HG03097 (cell line): ENCODE measurements at regions not wholly inside any gene's neighbourhood (a gene's known extent, or its start where the extent isn't known, plus 50 kb on each side); places are given as distances from the start of the nearest gene placed in this dataset.
"Not testable (repeated sequence)": the region's sequence is repeated elsewhere in the genome, so short reads cannot be mapped to it uniquely, and the experiment has no call there.

Source experiments
- ATAC-seq: cut with Tn5 transposase; IDR thresholded peaks from one replicate; pipeline ENCODE4 v1.9.1; 2021; ENCODE audit not compliant: unreplicated experiment, low FRiP score

DNA sequence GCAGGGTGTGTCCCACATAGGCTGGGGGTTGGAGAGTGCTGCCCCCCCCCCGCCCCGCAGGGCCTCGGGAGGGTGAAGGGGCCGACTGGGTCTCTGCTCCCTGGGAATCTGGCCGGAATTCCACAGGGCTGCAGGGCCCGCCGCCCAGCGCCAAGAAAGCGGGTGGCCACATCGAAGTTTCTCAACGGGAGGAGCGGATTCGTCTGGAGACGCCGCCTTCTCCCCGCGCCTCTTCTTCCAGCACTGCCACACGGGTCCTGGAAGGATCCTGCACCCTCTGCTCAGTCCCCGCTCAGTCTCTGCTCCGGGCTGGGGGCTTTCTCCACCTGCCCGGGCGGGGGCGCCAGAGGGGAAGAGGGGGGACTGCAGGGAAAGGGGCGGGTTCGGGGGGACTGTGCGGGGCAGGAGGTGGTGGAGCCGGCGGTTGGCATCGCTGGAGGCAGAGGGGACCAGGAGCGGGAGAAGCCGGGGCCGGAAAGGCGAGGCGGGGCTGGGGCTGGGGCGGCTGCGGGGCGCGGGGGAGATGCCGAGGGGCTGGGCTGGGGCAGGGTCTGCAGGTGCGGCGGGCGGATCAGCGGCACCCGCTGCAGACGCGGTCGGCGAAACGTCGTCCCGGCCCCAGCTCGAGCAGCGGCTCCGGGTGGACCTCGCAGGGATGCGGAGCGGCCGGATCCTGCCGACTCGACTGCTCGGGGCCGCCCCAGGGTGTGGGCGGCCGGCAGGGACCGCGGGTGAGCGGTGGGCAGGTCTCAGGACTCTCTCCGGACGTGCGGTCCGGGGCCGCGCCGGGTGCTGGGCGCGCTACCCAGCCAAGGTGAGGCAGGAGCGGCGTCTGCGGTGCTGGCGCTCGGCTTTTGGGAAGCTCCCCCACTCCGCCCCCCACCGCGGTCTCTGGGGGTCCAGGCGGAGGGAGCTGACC is 811.4 kb upstream of the TMEM132C start:
- no peak for ATAC-seq

DNA sequence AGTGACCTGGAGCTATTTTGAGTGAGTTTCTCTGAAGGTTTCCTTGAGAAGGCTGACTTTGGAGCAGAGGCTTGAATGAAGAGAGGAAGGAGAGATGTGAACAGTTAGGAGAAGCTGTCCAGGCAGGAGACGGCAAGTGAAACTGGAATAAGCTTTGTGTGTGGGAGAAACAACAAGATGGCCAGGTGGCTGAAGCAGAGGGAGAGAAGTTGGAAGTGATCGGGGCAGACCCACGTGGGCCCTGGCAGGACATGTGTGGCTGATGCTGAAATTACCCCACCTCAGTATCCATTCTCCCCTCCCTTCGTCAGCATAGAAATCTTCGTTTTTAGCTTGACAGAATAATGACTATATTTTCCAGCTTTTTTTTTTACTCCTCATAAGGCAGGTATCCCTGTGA is 809.2 kb upstream of the TMEM132C start:
- no peak for ATAC-seq

DNA sequence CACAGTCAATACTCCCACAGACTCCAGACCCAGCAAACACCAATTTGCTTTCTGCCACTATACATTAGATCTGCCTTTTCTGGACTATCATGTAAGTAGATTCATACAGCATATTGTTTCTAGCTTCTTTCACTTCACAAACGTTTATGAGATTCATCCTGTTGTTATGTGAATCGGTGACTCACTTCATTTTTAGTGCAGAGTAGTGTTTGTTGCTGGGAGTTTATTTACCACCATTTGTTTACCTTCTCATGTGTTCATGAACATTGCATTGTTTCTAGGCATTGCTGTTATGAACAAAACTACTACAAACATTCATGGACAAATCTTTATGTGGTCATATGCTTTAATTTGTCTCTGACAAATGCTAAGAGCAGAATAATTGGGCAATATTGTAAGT is 807.8 kb upstream of the TMEM132C start:
- no peak for ATAC-seq

DNA sequence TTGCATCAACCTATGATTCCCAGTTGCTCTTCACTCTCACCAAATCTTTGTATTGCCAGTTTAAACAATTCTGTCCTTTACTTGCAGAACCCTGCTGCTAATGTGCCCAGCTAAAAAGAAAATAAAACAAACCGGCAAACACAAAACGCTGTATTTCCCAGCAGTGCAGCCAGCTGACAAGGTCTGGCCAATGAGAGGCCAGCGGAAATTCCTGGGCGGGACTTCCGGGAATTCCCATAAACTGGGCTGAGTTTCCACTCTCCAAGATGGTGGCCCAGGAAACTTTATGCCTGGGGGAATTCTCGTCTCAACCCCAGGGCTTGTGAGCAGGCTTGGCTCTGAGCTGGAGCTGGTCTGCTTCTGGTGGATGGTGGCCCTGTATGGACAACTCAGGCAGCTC is 807.3 kb upstream of the TMEM132C start:
- no peak for ATAC-seq

DNA sequence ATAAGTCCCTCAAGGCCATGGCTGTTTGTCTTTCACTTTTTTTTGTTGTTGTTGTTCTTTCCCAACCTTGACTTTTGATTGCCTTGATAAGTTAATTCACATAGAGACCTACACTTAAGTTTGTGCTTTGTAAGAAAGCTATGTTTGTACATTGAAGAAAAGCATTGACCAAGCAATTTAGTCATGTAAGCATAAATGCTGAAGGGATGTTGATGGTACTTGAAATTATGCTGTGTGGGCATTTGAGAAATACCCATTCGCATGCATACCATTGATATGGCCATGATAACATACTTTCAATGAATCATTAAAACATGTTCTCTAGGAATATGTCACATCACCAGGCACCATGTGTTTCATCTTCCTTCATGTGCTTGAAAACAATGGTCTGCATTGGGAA is 803.7 kb upstream of the TMEM132C start:
- no peak for ATAC-seq

DNA sequence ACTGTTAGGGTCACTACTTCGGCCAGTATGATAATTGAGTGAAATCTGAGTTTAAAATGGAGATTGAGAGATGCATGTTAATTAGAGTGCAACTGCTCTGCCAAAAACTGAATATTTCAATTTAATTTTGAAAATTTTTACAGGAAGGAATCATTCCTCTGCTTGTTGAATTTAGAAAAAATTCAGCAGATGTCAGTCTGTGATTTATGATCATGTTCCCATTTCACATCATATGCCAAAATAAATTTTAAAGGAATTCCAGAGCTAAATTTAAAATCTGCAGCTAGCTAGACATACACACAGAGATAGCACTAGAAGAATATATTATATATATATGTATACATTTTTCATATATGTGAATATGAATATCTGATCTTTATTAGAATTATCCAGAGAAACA is 797.6 kb upstream of the TMEM132C start:
- no peak for ATAC-seq

DNA sequence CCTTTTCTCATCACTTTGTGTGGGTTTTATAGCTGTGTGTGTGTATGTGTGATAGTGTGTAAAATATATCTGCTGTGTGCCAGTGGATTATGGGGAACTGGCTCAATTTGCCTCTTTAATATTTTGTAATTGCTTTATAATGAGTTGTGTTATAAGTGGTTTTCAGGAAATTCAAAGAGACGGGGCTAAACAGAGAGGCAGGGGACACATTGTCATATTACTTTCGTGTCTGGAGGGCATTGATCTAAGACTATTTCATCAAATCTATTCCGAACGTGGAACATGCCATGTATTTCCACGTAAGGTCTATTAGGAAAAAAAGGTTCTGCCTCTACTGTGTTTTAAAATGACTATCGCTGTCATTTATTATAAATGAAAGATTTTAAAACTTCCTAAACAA is 793.2 kb upstream of the TMEM132C start:
- ATAC-seq, result no peak

DNA sequence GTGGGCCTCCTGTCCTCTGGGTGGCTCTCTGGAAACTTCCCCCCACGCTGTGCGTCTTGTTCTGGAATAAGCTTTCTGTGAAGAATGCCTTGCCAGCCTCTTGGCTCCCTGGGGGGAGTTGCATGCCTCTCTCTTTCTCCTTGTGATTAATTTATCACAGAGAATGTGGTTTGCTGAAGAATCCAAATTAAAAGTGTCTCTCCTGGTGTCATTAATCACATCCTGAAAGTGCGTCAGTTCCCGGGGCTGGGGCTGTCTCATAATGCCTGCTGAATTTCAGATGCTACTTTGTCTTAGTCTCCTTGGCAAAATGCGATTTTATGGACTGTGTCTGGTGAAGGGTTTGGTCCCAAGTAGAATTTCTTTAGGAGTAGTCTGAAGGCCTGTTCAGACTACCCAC is 787.7 kb upstream of the TMEM132C start:
- no peak for ATAC-seq

DNA sequence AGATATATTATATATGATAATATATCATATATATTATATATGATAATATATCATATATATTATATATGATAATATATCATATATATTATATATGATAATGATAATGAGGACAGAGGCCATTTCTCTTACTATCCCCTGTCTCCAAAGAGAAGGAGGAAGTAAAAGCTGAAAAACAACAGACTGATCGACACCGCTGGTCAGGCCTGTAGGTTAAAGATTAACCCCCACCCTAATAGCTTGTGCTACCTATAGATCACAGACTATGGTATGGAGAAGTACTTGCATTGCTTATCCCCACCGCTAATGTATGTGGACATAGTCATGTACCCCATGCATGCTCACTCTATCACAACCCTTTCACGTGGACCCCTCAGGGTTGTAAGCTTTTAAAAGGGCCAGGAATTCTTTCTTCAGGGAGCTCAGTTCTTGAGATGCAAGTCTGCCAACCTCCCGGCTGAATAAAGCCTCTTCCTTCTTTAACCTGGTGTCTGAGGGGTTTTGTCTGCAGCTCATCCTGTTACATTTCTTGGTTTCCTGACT is 786.1 kb upstream of the TMEM132C start:
- no peak for ATAC-seq

DNA sequence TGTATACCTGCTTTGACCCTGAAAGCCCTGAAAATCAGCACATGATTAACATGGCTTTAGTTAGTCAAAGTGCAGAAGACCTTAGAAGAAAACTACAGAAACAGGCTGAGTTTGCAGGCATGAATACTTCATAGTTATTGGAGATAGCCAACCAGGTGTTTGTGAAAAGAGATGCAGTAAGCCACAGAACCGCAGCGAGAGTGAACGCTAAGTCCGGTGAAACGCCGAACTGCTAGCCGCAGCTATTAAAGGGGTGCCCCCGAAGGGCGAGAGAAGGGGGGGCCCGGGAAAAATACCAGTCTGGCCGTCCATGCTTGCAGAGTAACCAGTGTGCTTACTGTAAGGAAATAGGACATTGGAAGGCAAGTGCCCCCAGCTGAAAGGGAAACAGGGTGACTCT is 784.0 kb upstream of the TMEM132C start:
- no peak for ATAC-seq

DNA sequence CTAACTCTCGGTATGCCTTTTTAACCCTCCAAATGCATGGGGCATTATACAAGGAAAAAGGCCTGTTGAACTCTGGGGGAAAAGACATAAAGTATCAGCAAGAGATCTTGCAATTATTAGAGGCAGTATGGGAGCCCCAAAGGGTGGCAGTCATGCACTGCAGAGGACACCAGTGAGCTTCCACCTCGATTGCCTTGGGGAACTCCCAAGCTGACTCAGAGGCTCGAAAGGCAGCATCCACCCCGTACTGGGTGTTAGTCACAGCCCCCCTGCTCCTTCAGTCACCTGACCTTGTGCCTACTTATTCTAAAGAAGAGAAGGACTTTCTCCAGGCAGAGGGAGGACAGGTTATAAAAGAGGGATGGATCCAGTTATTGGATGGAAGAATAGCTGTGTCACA is 781.4 kb upstream of the TMEM132C start:
- no peak for ATAC-seq

DNA sequence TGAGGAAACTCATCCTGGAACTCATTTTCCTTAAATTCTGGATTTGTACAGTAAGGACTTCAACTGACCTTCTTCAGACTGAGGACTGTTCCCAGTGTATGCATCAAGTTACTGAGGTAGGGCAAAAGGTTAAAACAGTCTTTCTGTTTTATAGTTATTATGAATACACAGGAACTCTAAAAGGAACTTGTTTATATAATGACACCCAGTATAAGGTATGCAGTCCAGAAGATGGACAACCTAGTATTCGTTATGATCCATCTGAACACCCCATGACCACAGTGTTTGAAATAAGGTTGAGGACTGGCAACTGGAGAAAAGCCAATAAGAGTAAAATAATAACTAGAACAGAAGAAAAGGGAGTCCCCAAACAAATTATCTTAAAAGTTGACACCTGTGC is 779.9 kb upstream of the TMEM132C start:
- no peak for ATAC-seq

DNA sequence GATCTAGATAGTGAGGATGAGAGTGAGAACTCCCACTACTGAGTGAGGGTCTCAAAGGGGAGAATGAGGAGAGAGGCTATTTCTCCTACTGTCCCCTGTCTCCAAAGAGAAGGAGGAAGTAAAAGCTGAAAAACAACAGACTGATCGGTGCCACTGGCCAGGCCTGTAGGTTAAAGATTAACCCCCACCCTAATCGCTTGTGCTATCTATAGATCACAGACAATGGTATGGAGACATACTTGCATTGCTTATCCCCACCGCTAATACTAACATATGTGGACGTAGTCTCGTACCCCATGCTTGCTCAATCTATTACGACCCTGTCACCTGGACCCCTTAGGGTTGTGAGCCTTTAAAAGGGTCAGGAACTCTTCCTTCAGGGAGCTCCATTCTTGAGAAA is 777.9 kb upstream of the TMEM132C start:
- no peak for ATAC-seq

DNA sequence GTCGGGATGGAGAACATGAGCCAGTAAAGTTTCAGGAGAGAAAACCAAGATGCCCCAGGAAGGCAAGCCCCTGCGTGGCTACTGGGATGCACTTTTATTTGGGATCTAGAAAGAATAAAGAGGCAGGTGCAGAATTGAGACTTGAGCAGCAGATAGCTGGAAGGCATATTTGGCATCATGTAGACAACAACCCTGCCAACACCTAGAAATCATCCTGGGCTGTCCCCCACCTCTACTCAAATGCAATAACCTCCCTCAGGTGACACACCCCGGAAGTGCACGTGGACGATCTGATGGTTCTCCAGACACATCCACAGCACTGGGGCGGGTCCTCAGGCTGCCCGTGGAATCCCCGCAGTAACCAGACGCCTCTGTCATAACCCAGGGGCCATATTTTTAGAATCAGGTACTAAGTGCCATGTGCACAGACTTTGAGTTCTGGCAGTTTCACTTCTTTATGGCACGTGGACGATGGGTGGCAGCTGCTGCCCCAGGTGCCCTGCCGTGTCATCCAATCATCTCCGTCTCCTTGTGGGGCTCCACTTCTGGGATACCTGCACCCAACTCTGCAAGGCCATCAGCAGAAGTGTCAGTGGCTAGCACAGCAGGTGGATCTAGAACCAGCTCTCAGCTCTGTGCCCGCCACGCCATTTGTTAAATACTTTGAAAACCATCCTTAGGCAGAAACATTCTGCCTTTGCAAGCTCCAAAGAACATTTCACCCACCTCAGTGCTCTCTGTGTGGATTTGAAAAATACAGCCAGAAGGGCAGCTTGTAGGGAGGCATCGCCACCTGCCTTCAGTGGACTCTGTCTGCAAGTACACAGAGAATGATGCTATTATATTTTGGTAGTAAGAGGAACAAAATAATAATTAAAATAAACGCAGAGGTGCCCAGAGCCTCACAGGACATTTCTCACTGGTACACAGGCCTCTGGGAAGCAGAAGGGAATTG is 771.7 kb upstream of the TMEM132C start:
- ATAC-seq, result no peak

DNA sequence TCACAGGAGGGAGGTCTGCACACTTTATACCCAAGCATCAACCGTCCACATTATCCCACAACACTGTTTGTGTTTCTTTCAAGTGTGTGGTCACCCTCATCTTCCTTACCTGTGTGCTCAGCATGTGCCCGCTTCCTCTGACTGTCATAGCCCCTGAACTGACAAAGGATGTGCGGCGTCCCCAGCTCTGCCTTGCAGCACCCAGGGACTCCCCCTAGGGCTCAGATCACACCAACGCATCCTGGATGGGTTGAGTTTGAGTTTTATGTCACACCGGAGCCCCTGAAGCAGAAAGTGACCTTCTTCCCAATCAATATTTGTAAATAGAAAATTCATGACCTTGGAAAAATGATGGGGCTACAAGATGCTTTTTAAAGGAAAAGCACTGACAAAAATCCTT is 770.7 kb upstream of the TMEM132C start:
- ATAC-seq, result no peak

DNA sequence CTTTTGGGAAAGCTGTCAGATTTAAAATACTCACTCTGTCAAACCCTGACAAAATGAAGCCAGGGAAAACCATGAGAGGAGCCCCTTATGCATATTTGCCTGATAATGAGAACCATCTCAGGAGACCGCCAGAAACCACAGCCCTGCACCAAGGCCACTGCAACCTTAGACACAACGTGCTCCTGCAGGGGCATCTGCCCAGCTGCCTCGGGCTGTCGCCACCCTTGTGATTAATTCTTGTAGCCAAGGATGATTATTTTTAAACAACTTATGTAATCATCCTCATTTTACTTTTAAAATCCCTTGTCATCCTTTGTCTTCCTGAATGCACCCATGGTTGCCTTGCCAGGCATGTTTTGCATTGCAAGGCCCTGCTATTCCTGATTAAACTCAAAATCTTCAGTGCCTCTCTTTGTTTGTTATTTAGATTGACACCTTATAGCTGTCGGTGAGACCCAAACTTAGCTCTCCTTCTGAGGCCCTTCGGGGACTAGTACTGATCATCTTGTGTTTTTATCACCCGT is 766.4 kb upstream of the TMEM132C start:
- ATAC-seq, result no peak

DNA sequence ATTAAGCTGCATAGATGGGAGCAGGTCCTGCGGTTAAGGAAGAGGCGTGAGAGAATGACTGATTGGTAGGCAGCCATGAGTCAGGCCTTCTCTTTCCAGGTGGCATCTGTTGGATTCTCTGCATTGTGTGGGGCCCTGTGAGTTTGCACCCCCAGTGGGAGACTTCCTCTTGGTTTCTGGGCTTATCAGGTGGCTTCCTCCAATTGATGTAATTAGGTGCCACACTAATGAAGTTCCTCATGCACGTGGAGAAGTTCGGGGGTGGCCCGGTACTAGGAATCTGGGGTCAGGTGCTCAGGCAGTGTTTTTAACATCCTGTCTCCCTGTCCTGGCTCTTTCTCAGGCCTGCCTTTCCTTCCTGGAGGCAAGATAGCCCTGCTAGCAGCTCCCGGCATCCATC is 765.1 kb upstream of the TMEM132C start:
- ATAC-seq, result no peak

DNA sequence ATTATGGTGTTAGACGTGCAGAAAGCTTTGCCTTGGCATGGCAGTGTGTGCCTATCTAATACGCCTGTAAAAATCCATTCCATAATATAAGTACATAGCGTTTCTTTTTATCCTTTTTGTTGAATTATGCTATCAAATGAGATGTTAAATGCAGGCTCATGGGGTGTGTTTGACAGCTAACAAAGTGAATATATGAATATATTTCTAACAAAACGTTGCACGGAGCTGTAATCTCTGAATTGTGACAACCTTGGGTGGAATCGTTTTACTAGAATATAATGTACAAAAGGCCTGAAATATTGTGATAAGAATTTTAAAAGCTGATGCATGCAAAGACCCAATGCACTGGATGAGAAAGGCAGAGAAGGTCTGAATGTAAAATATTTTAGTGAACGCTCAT is 763.7 kb upstream of the TMEM132C start:
- no peak for ATAC-seq

DNA sequence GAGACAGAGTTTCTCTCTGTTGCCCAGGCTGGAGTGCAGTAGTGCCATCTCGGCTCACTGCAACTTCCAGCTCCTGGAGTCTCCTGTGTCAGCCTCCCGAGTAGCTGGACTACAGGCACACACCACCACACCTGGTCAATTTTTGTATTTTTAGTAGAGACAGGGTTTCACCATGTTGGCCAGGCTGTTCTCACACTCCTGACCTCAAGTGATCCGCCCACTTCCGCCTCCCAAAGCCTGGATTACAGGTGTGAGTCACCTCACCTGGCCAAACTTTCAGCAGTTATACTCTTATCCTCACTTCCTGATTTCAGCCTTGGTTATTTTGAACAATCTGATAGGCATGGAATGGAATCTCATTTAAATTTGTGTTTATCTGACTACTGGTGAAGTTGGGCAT is 763.0 kb upstream of the TMEM132C start:
- not testable (repeated sequence) for ATAC-seq

DNA sequence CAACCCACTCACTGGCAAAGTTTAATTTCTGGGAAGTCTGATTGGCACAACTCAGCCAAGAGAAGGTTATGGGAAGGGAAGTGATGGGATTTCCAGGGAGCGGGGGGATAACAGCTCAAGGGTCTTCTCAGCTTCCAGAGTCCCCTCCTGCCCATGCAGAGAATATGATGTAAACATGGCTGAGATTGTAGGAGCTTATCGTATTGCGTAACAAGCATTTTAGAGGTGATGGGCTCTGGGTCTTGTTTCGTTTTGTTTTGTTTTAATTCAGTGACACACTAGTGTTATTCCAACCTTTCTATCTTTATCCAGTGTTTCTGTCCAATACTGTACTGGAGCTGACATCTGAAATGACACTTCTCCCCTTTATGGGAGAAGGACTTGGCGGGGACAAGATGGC is 762.1 kb upstream of the TMEM132C start:
- ATAC-seq, result no peak

DNA sequence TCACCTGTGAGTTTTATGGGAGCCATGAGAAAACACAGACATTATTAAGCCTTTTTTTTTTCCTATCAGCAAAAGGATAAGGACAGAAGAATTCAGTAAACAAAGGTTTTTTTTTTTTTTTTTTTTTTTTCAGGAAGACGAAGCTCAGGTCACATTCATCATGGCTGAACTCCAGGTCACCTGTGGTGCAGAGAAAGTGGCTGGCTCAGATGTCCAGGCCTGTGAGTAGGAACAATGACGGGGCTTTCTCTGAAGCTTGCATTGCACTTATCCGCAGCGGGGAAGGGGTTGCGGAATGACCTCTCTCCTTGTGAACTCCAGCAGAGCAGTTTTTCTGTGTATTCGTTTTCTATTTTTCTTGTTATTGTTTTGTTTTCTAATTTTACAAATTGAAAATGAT is 759.6 kb upstream of the TMEM132C start:
- no peak for ATAC-seq
